Endothelial cell of umbilical vein (primary cell): ENCODE measurements at regions not wholly inside any gene's neighbourhood (a gene's known extent, or its start where the extent isn't known, plus 50 kb on each side); places are given as distances from the start of the nearest gene placed in this dataset.

ENCODE experiments used
- CTCF ChIP-seq, 2 donors: IDR thresholded peaks; 1 replicate in 1 of 2; 2 replicates in 1 of 2; pipeline ENCODE4 v1.5.1; 2011; ENCODE audit warnings: low read length in 2 of 2, mild to moderate bottlenecking in 2 of 2, moderate library complexity in 2 of 2, control low read depth in 1 of 2, inconsistent platforms in 1 of 2, low read depth in 1 of 2; ENCODE audit not compliant: insufficient read depth in 1 of 2; ENCODE audit errors: extremely low read depth in 1 of 2
- EZH2 ChIP-seq: IDR thresholded peaks from 2 replicates; pipeline ENCODE4 v1.6.1; 2012; ENCODE audit warnings: borderline replicate concordance, low read depth, mild to moderate bottlenecking, moderate library complexity, low read length, inconsistent platforms; ENCODE audit not compliant: severe bottlenecking
- POLR2A ChIP-seq: IDR thresholded peaks from 2 replicates; pipeline ENCODE4 v1.6.1; 2012; ENCODE audit warnings: low read depth, mild to moderate bottlenecking, control low read depth, low read length
- POLR2AphosphoS5 ChIP-seq: IDR thresholded peaks from 2 replicates; pipeline ENCODE4 v1.6.1; 2012; ENCODE audit warnings: low read depth, mild to moderate bottlenecking, control low read depth, low read length, moderate library complexity; ENCODE audit not compliant: insufficient read depth

GRCh38 chr10:107232013-107232412, 67.5 kb upstream of the SORCS1 start:
- TF ChIP-seq CTCF (IDR thresholded peaks at IDR 0.05; ENCODE audit: extremely low read depth in 1 of 2, insufficient read depth in 1 of 2, low read depth in 1 of 2, low read length in 2 of 2): no peak
- no peak for TF ChIP-seq POLR2AphosphoS5
- TF ChIP-seq EZH2: no peak
- TF ChIP-seq POLR2A: no peak
